ENCODE measurements at regions not wholly inside any gene's neighbourhood (a gene's known extent, or its start where the extent isn't known, plus 50 kb on each side); places are given as distances from the start of the nearest gene placed in this dataset.
"Not testable (repeated sequence)": the region's sequence is repeated elsewhere in the genome, so short reads cannot be mapped to it uniquely, and the experiment has no call there.

- not testable (repeated sequence) for DNase-seq (ENCODE audit: low read depth)
Observed at GRCh38 chr2:111445191-111445929, 324.6 kb downstream of the BCL2L11 start.

- DNase-seq (ENCODE audit: low read depth), result not testable (repeated sequence)
Observed at GRCh38 chr2:111445941-111446340, 325.2 kb downstream of the BCL2L11 start.

GRCh38 chr2:111447482-111447881 is 326.8 kb downstream of the BCL2L11 start:
- not testable (repeated sequence) for DNase-seq (ENCODE audit: low read depth)

- not testable (repeated sequence) for DNase-seq (ENCODE audit: low read depth)
Observed at GRCh38 chr2:111448796-111449195, 328.1 kb downstream of the BCL2L11 start.

- not testable (repeated sequence) for DNase-seq (ENCODE audit: low read depth)
Observed at GRCh38 chr2:111450526-111450925, 329.8 kb downstream of the BCL2L11 start.

- not testable (repeated sequence) for DNase-seq (ENCODE audit: low read depth)
Observed at GRCh38 chr2:111451692-111452199, 331.0 kb downstream of the BCL2L11 start.

- DNase-seq (ENCODE audit: low read depth), result not testable (repeated sequence)
Observed at GRCh38 chr2:111452208-111452607, 331.5 kb downstream of the BCL2L11 start.

GRCh38 chr2:111453308-111453707 is 332.6 kb downstream of the BCL2L11 start:
- not testable (repeated sequence) for DNase-seq (ENCODE audit: low read depth)

GRCh38 chr2:111453816-111454215 is 333.1 kb downstream of the BCL2L11 start:
- DNase-seq (ENCODE audit: low read depth), result not testable (repeated sequence)

- not testable (repeated sequence) for DNase-seq (ENCODE audit: low read depth)
Observed at GRCh38 chr2:111454404-111454803, 333.7 kb downstream of the BCL2L11 start.

- DNase-seq (ENCODE audit: low read depth), result not testable (repeated sequence)
Observed at GRCh38 chr2:111455016-111456015, 334.6 kb downstream of the BCL2L11 start.

- DNase-seq (ENCODE audit: low read depth), result not testable (repeated sequence)
Observed at GRCh38 chr2:111457191-111457590, 336.5 kb downstream of the BCL2L11 start.

GRCh38 chr2:111460901-111461300 is 340.2 kb downstream of the BCL2L11 start:
- DNase-seq (ENCODE audit: low read depth), result not testable (repeated sequence)

GRCh38 chr2:111461831-111462230 is 341.1 kb downstream of the BCL2L11 start:
- DNase-seq (ENCODE audit: low read depth), result not testable (repeated sequence)

GRCh38 chr2:111462572-111462971 is 341.9 kb downstream of the BCL2L11 start:
- DNase-seq (ENCODE audit: low read depth), result not testable (repeated sequence)

GRCh38 chr2:111463238-111463848 is 342.6 kb downstream of the BCL2L11 start:
- DNase-seq (ENCODE audit: low read depth), result not testable (repeated sequence)

- DNase-seq (ENCODE audit: low read depth), result not testable (repeated sequence)
Observed at GRCh38 chr2:111463956-111464355, 343.2 kb downstream of the BCL2L11 start.

- not testable (repeated sequence) for DNase-seq (ENCODE audit: low read depth)
Observed at GRCh38 chr2:111464367-111464766, 343.7 kb downstream of the BCL2L11 start.

GRCh38 chr2:111465521-111465920 is 344.8 kb downstream of the BCL2L11 start:
- not testable (repeated sequence) for DNase-seq (ENCODE audit: low read depth)

GRCh38 chr2:111466744-111467143 is 346.0 kb downstream of the BCL2L11 start:
- DNase-seq (ENCODE audit: low read depth), result not testable (repeated sequence)

- not testable (repeated sequence) for DNase-seq (ENCODE audit: low read depth)
Observed at GRCh38 chr2:111470924-111471323, 350.2 kb downstream of the BCL2L11 start.
